ENCODE measurements at regions not wholly inside any gene's neighbourhood (a gene's known extent, or its start where the extent isn't known, plus 50 kb on each side); places are given as distances from the start of the nearest gene placed in this dataset.

- TF ChIP-seq CTCF (conservative IDR thresholded peaks at IDR 0.05 in 1 of 2, IDR thresholded peaks at IDR 0.05 in 1 of 2; ENCODE audit: low read depth in 1 of 2, low read length in 2 of 2) (no peak), EZH2 (IDR thresholded peaks at IDR 0.05; ENCODE audit: low read length, missing control alignments) (no peak)
Observed at GRCh38 chr2:133833746-133834145, 265.5 kb upstream of the NCKAP5 start.
